CD4-positive, alpha-beta T cell treated with Interleukin-1 beta for 1 hour (primary cell): ENCODE measurements at regions not wholly inside any gene's neighbourhood (a gene's known extent, or its start where the extent isn't known, plus 50 kb on each side); places are given as distances from the start of the nearest gene placed in this dataset.

Source experiments
- DNase-seq, 2 donors: peaks; one replicate each; pipeline ENCODE4 v3.0.0-alpha.2; 2020 to 2022

DNA sequence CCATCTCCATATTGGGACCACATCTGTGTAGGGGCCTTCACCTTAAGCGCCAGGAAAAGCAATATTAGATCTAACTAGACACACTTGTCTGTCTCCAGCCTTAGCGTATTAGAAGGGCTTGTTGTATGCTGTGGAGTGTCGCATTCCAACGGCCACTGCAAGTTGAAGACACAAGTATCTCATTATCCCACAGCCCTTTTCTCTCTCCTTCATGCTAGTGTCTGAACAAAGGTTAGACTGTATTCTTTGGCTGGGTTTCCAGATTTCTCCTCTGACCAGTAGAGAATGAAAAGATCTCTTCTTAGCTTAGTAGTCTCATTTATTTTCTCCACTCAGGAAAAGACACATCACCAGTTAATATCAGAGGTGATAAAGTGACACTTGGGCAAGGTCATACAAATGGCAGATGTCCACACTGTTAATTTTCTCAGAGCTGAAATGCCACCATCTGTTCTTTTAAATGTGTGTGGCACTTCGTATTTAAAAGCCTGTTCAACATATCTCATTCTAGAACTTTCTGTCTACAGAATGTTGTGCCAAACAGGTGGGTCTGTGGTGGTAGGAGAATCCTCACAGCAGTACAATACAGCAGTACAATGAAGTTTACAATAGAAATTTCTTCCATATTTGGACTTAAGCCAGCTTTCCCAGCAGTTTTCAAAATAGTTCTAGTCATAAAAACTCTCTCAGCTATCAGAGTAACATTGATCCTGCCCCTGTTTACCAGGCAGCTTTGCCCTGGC is 94.0 kb upstream of the ITGA6 start:
- no peak for DNase-seq

DNA sequence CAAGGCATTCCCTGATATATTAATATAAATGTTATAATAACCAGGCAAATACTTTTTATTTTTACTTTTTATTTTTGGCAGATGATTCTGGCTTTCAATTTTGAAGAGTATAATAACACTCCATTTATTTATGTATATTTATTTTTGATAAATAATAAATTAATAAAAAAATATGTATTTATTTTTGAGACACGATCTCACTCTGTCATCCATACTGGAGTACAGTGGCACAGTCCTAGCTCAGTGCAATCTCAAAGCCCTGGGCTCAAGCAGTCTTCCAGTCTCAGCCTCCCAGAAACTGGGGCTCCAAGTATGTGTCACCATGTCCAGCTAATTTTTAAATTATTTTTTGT is 93.4 kb upstream of the ITGA6 start:
- DNase-seq = no peak

DNA sequence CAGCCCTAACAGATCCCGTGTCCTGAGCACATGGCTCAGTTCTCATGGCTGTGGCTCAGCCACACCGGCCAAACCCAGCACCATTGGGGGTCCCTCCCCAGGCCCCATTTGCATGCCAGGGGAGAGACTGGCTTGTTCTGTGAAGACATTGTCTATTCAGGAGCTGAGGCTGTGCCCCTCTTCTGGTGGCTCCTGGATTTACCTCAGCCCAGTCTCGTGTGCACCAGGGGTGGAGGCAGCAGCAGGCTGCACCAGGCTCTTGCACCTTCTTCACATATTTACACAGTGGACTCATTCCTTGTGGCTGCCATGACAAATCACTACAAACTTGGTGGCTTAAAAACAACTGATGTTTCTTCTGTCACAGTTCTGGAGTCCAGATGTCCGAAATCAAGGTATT is 92.4 kb upstream of the ITGA6 start:
- no peak for DNase-seq

DNA sequence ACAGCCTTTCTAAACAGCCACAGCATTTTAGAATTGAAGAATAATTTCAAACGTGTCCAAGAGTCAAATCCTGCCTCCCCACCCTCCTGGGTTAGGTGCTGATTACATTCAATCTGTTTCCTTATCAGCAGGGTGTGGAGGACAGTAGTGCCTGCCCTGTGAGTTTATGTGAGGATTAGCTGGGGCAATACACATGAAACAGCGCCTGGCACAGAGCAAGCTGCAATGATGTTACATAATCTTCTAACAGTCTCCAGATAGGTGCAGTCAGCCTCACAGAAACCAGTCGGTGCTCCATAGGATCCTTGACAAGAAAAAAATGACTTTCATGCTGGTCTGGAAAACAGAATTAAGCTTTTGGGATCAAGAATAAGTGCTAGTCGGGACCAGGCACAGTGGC is 91.7 kb upstream of the ITGA6 start:
- DNase-seq = no peak

DNA sequence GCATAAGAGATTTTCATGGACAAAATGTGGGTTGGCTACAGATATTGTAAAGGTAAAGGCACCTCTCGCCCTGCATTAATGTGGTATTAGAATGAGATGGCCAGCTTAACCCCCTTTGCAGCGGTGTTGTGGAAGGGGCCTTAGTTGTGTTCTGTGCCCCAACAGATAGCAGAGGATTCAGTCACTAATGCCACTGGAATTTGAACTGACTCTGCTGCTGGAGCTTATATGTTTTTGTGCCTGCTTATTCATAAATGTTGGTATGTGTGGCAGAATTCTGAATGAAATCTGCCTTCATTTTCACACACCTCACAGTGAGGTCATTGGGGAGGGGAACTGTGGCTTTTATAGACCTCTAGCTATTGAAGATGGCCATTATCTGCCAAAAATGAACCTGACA is 90.7 kb upstream of the ITGA6 start:
- DNase-seq = no peak

DNA sequence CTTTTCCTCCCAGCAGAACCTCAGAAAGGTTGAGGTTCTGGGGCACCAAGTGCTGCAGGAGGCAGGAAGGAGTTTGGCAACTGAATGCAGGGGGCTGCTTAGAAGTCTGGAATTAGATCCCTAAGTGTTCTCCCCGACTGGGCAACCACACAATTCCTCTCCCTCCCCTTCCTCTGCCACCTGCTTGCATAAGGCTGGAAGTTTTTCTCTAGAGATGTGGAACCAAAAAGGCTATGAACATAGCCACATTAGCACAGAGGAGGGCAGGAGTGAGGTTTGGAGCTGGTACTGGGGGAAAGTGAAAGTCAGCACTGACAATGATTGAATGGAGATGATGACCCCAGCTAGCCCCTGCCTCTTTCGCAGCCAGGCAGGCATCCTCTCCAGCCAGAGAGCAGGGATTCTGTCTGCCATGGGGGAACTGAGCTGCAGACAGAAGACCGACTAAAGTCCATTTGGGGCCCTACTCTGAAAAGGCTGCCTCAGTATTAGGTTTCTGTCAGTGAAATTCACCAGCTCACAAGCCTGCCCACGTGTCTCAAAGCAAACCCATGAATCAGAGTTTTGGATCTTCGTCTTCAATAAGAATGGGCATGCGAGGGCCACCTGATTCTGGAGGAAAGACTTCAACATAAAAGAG is 87.9 kb upstream of the ITGA6 start:
- DNase-seq = peak in 1 of 2 donors; percentile 3

DNA sequence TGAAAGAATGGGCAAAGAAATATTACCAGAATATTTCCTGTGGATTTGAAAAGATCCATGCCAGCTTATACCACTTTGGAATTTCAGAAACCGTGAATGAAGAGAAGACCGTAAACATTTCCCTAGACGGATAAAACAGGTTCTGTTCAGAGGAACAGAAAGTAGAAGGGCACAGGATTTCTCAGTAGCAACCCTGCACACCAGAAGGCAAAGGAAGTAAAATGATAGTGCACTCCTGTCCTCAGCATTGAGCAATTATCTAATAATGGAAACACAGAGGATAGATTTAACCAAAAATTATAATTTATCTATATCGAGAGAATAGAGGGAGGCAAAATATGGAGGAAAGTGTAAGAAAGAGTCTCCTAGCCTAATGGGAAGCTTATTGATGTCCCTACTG is 87.0 kb upstream of the ITGA6 start:
- no peak for DNase-seq

DNA sequence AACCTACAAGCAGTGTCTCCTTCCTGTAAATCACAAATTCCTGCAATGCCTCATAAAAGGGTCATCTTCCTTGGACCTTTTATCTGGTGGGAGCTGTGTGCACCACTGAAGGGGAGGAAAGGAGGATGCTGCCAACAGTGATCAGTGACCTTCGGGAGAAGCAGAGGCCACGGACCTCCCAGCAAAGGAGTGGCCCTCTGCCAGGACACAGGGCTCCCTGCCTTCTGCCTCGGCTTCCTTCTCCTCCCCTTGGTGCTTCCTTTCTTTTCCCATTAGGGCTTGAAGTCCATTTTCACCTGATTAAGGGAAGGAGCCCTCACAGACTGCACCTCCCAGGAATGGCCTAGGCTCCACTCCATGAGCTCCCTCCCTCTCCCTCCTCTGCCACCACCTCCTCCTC is 85.3 kb upstream of the ITGA6 start:
- DNase-seq = no peak

DNA sequence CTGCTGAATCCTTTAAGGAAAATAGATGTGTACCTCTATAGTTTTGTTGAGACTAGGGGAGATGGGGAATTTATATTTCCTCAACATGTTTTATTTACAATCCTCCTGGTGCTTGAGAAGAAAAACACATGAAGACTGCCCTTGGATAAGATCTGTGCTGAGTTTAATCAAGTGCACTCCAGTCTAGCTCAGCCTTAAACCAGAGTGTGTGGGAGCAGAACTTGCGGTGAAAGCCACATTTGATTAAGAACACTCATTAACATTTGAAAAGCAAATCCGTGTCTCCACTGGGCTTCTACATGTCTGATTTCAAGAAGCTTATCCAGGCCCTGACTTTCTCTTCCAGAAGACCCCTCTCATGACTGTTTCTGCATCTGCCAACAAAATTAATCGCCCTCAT is 84.8 kb upstream of the ITGA6 start:
- no peak for DNase-seq

DNA sequence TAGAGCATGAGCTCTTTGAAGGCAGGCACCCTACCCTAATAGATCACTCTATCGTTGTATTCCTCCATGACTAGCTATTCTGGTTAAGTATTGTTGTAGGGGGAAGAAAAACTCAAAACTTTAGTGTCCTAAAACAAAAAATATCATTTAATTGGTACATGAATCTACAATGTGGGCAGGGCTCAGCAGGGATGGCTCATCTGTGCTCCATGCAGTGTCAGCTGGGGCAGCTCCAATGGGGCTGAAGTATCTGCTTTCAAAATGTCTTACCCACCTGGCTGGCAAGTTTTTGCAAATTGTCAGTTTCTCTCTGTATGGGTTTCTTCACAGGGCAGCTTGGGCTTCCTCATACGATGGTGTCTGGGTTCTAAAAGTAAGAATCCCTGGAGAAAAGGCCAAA is 83.2 kb upstream of the ITGA6 start:
- DNase-seq = no peak

DNA sequence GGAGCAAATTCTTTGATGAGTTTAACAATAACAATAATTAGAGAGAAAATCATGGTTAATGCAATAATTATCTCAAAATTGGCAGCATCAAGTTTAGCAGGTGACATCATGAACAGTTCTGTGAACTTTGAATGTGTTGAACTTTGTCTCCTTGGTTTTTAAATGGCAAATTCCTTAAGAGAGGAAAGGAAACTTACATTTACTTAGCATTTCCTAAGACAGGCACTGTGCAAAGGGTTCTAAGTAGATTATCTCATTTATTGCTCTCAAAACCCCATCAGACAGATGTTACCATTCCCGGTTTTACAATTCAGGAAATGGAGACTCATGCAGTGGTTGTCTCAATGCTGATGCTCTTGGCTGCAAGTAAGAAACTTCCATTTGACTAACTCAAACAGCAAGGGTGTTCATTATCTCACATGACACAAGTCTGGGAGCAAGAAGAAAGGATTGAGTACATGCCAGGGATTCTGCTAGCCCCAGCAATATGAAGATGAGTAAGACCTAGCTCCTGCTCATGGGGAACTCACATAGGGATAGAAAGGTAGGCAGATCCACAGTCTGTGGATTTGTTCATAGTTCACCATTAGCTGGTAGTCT is 81.3 kb upstream of the ITGA6 start:
- no peak for DNase-seq

DNA sequence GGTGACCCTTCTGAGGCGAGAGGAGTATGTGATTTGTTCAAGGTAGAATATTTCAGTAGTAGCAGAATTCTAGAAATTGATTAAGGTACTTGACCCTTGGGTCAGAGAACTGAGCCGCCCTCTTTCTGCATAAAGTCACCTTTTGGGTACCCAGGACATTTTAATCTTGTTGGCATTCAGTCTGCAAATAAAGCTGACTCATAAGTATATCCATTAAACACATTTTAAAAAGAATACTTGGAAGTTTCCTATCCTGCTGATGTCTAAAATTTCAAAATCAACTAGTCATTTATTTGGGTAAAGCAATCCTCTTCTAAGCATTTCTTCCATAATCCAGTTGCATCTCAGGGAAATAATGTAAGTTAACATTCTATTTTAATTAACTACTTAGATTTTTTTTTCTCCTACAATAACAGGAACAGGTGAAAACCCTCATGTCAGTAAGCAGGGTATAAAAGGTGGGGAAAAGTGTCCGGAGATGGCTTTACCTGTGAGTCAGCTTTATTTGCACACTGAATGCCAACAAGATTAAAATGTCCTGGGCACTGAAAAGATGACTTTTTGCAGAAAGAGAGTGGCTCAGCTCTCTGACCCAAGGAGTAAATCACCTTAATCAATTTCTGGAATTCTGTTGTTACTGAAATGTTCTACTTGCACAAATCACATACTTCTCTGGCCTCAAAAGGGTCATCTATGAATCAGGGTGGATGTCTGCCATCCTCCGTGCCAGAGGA is 78.7 kb upstream of the ITGA6 start:
- no peak for DNase-seq

DNA sequence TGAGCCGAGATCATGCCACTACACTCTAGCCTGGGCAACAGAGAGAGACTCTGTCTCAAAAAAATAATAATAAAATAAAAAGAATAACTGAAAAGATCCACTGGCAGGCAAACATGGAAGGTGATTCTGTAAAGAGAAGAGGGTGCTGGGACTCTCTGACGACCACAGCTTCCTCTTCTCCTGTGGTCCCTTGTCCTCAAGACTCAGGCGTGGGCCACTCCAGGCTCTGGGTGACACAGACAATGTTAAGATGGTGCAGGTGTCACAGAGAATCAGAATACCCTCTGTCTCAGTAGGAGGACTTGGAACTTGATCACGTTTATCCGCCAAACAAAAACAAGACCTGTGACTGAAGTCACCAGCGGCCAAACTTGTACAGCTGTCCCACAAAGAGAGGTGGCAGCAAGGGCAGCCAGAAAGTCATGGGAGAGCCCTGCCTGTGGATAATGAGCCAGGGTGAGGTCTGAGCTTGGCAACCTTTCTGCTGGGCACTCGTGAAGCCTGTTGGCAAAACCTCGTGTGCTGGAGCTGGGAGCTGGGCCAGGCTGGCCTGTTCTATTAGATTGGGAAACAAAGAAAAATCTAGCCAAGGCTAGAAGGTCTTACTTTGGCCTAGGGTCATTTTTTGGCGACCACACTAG is 76.4 kb upstream of the ITGA6 start:
- no peak for DNase-seq

DNA sequence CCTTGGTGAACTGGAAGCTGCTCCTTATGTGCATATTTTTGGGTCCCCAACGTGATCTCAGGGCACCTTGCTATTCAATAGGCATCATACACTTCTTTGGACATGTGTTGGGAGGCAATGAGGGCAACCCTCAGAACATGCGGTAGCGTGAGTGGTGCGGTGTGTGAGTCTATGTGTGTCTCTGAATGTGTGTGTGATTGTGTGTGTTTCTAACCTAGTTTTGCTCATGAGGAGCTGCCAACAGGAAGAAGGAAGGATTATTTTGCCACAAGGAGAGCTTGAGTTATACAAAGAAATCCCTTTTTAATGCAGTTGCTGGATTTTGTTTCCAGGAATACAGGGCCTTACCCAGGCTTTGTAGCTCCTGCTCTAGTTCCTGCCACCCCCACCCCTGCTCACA is 75.8 kb upstream of the ITGA6 start:
- no peak for DNase-seq

DNA sequence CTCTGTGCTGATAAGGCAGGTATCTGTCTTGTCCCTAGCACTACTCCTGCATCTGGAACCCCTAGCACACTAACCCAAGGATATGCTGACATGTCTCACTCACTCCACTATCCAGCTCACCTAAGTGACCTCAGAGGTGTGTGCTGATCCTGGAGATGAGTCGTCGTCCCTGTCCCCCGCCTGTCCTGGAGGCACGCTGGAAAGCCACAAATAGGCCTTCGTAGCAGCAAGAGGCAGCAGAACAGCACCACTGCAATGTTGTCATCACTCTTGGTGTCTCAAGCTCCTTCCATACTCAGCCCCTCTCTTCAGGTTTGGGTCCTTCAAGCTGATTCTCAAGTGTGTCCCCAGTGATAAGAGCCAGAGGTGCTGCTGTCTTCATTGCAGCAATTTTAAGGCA is 73.0 kb upstream of the ITGA6 start:
- no peak for DNase-seq

DNA sequence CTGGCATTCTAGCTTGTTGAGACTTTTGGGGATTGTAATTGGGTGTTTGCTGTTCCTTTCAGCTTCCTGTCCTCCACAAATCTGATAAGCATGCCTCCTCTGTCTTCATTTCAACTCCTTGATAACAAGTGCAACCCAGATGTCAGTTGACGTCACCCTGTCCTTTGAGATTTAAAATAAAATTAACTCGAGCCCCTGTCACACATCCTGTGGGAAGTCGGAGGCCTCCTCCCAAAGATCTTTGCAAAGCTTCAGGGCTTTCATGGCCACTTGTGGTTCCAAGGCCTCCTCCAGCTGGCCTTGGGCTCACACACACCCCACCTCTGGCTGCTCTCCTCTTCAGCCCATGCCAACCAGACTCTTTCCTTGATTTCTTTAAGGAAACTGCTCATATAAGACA is 69.9 kb upstream of the ITGA6 start:
- DNase-seq = no peak

DNA sequence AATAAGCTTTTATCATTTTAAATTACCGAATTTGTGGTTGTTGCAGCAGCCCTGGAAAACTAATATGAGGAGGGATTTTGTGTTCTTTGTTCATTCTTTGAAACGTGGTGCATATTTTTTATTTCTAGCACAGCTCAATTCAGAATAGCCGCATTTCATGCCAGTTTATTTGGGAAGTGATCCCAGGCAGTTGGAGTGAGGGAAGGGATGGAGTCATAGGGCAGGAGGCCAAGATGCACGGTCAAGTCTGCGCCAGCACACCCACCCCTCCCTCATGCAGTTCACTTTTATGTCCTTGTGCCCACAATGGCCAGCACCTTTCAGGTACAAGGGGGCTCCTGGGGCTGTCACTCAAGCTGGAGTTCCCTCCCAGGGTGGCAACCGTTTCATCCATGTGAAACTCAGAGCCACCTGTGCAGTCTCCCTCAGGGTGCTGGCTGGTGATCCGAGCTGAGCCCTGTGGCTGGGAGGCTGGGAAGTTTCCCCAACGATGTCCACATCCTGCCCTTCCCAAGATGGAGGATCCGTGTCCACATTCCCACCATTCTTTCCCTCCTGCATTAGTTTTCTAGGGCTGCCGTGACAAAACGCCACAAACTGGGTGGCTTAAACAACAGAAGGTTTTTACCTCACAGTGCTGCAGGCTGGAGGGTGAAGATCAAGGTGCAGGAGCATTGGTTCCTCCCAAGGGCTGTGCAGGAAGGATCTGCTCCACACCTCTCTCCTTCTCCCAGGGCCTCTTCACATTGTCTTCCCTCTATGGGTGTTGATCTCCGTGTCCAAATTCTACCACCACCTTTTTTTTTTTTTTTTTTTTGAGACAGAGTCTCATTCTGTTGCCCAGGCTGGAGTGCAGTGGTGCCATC is 68.5 kb upstream of the ITGA6 start:
- DNase-seq = no peak

DNA sequence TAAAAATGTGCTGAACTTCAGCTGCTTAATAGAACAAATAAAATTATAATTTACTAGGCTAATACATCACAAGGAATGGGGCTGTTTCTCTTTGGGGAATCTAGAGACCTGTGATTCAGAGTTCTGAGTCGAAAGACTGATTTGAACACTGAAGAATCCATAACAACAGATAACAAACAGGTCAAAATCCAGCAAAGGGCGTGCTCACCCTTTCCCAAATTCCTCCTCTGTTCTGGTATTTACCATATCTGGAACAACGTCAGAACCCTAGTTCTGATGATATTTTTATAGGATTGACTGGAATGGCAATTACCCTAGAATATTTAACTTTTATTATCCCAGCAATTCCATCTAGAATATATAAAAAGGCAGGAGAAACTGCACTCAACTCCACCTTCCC is 66.0 kb upstream of the ITGA6 start:
- DNase-seq = no peak

DNA sequence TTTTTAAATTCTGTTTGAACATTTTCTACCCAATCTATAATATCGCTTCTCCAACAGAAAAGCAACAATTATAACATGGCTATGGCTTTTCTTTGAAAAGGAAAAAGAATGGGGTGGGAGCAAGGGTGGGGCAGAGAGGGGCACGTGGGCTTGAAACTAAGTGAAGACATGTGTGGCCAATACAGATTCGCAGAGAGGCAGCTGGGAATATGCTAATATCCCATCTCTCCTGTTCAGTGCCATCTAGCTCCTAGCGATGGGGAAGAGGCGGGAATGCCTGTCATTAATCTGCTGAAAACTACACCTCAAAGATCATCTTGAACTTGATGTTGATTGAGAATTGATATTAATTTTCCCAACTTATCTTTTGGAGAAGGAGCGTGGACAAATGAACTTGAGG is 65.5 kb upstream of the ITGA6 start:
- DNase-seq = no peak

DNA sequence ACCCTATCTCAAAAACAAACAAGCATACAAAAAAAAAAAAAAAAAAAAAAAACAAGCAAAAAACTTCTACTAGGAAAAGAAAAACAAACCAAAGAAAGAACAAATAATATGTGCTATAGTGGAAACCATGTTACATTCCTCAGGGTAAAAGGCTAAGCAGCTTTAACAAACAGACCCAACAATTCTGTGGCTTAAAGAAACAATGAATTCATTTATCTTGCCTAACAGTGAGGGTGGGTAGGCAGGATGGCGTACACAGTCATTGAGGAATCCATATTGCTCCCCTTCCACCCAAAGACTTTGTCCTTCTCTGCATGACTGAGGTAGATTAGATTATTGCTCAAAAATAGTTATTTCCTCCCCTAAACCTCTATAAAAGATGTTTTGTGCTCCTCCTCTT is 63.1 kb upstream of the ITGA6 start:
- DNase-seq = no peak

DNA sequence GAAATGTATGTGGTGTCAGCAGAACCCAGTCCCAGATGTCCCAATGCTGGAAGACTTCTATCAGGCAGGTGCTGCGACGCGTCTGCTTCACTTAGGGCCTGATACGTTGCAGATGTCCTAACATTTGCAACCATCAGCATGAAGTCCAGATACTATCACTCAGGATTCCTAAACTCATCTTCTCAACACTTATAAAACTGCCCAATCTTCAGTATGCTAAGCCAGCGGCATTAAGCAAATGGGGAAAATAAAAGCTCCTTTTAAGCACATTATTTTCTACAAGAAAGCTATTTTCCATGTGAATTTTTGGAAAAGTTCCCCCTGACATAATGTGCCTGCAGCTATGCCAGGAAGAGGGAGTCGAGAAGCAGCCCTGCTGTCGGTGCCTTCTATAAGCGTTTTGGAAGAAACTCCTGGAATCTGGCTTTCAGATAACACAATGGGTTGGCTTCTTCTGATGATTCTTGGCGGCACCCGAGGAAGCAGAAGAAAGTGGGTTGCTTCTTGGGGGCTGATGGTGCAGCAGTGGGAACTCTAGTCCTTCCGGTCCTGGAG is 60.7 kb upstream of the ITGA6 start:
- no peak for DNase-seq

DNA sequence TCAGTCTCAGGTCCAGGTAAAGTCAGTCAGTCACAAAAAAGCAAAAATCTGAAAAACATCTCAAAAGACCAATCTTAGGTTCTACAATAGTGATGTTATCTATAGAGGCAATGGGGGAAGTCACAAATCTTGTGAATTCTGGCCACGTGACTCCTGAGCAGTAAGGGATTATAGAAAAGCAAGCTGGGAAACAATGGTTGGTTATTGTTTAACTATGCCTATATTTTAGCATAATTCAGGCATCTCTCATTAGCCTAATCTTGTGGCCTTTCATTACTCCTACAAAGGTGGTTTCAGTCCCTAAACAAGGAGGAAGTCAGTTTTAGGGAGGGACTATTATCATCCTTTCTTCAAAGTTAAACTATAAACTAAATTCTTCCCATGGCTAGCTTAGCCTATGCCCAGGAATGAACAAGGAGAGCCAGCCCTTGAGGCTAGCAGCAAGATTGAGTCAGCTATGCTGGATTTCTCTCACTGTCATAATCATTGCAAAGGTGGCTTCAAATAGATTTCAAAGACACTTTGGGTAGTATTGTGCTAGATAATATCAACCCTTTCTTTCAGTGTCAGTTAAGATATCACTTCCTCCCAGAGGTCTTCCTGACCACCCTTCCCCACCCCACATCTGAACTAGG is 56.4 kb upstream of the ITGA6 start:
- DNase-seq = no peak
